ENCODE measurements at regions not wholly inside any gene's neighbourhood (a gene's known extent, or its start where the extent isn't known, plus 50 kb on each side); places are given as distances from the start of the nearest gene placed in this dataset.

DNA sequence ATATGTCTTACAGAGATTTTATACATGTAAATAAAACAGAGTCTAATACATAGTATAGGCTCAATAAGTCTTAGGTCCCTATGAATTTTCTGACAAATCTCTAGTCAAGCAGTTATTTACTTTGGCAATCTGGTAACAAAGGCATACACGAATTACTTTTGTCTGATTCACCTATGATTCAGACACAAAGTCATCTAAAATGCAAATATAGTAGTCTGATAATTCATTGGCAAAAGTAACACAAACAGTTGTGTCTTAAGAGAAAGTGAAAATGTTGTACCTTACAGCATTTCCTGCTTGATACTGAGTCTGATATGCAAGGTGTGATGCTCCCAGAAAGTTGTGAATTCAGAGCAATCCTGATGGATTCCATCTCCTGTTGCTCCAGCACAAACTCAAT, 209.4 kb upstream of the PRSS1 start:
- Histone ChIP-seq H4K20me1 (ENCODE audit: control insufficient read depth, extremely low read depth, insufficient read depth, low read length) (no peaks in the 10 kb centered on the region), H3K4me3 (replicated peaks in 1 of 4; ENCODE audit: control extremely low read depth in 1 of 4, insufficient read depth in 1 of 4, low read depth in 3 of 4, low read length in 4 of 4) (no peak overlapping the region), H3K4me1 (ENCODE audit: control insufficient read depth, extremely low read depth, insufficient read depth, low read length) (peaks cover 20% of the 10 kb centered on the region), H3K79me2 (ENCODE audit: control insufficient read depth, insufficient read depth, low read length) (no peaks in the 10 kb centered on the region), H2AFZ (ENCODE audit: low read length) (no peak overlapping the region), H3K9me3 (ENCODE audit: control insufficient read depth, insufficient read depth, low read depth, low read length) (no peaks in the 10 kb centered on the region), H3K27ac (ENCODE audit: insufficient read depth, low read length) (no peak overlapping the region), H3K36me3 (ENCODE audit: control insufficient read depth, insufficient read depth, low read length) (no peaks in the 10 kb centered on the region), H3K4me2 (ENCODE audit: extremely low read depth, insufficient read depth, low read length) (peak overlapping the region; percentile 37), H3K27me3 (ENCODE audit: control insufficient read depth, insufficient read depth, low read length) (no peaks in the 10 kb centered on the region), H3K9ac (ENCODE audit: insufficient read depth, low read length) (no peak overlapping the region)
- peak; percentile 69 to 90 for DNase-seq (ENCODE audit: low read depth in 2 of 2)
- TF ChIP-seq EZH2 (IDR thresholded peaks at IDR 0.05; ENCODE audit: low read length, missing control alignments) = no peak
- TF ChIP-seq, protein P1, sequence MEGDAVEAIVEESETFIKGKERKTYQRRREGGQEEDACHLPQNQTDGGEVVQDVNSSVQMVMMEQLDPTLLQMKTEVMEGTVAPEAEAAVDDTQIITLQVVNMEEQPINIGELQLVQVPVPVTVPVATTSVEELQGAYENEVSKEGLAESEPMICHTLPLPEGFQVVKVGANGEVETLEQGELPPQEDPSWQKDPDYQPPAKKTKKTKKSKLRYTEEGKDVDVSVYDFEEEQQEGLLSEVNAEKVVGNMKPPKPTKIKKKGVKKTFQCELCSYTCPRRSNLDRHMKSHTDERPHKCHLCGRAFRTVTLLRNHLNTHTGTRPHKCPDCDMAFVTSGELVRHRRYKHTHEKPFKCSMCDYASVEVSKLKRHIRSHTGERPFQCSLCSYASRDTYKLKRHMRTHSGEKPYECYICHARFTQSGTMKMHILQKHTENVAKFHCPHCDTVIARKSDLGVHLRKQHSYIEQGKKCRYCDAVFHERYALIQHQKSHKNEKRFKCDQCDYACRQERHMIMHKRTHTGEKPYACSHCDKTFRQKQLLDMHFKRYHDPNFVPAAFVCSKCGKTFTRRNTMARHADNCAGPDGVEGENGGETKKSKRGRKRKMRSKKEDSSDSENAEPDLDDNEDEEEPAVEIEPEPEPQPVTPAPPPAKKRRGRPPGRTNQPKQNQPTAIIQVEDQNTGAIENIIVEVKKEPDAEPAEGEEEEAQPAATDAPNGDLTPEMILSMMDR (conservative IDR thresholded peaks at IDR 0.05 in 1 of 2, IDR thresholded peaks at IDR 0.05 in 1 of 2; ENCODE audit: low read depth in 1 of 2, low read length in 2 of 2) = no peak

DNA sequence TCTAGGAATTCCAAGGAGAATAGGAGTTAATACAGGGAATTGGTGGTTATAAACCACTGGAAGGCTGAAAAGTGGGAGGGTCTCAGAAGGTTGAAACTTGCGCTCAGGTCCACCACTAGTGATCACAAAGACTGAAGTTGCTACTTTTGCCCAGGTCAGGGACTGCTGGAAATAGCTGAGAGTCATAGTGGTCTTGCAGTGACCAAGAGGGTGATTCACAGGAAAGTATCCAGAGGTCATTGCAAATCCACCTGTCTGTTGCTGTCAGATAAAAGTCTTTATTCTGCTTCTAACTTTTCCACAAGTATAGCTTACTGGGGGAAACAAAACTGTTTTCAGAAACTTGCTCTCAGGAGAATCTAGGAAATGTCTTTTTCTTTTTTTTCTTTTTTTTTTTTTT, 211.5 kb upstream of the PRSS1 start:
- no peaks in the 10 kb centered on the region for H3K36me3 ChIP-seq (ENCODE audit: control insufficient read depth, insufficient read depth, low read length)
- H3K27me3 ChIP-seq (ENCODE audit: control insufficient read depth, insufficient read depth, low read length) = no peaks in the 10 kb centered on the region
- no peak overlapping the region for H2AFZ ChIP-seq (ENCODE audit: low read length)
- no peak for DNase-seq (ENCODE audit: low read depth in 2 of 2)
- no peak overlapping the region for H3K4me2 ChIP-seq (ENCODE audit: extremely low read depth, insufficient read depth, low read length)
- H4K20me1 ChIP-seq (ENCODE audit: control insufficient read depth, extremely low read depth, insufficient read depth, low read length) = no peaks in the 10 kb centered on the region
- H3K4me1 ChIP-seq (ENCODE audit: control insufficient read depth, extremely low read depth, insufficient read depth, low read length) = peaks cover 16% of the 10 kb centered on the region
- H3K27ac ChIP-seq (ENCODE audit: insufficient read depth, low read length) = no peak overlapping the region
- H3K9ac ChIP-seq (ENCODE audit: insufficient read depth, low read length) = no peak overlapping the region
- no peaks in the 10 kb centered on the region for H3K79me2 ChIP-seq (ENCODE audit: control insufficient read depth, insufficient read depth, low read length)
- no peaks in the 10 kb centered on the region for H3K9me3 ChIP-seq (ENCODE audit: control insufficient read depth, insufficient read depth, low read depth, low read length)
- H3K4me3 ChIP-seq (replicated peaks in 1 of 4; ENCODE audit: control extremely low read depth in 1 of 4, insufficient read depth in 1 of 4, low read depth in 3 of 4, low read length in 4 of 4) = no peak overlapping the region
- TF ChIP-seq, protein P1 (conservative IDR thresholded peaks at IDR 0.05 in 1 of 2, IDR thresholded peaks at IDR 0.05 in 1 of 2; ENCODE audit: low read depth in 1 of 2, low read length in 2 of 2) = no peak
- TF ChIP-seq EZH2 (IDR thresholded peaks at IDR 0.05; ENCODE audit: low read length, missing control alignments) = no peak

DNA sequence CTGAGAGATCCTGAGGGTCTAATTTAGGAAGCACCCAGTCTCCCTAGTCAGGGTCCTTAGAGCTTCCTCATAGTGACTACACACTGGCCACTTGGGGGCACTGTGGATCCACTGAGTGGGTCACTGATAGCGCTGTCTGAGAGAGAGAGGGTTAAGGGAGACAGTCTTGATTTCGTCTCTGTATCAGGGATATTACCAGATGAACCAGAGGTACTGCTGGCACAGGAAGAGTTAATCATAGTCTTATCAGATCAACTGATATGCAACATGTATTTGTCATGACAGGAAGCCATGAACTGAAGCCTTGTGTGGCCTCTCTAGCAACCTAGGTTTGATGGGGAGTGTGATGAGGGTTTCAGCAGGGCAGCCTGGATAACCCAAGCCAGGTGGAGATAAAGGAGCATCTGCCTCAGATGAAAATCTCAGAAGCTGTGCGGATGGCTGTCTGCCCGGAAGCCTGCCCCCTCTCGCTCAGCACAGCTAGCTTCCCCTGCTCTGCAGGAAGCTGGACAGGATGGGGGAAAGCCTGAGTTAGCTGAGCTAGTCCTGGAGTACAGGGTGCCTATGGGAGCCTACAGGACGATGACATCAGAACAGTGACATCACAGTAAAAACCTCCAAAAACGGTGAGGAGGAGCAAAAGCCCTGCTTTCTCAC, 214.0 kb upstream of the PRSS1 start:
- Histone ChIP-seq H3K27ac (ENCODE audit: insufficient read depth, low read length) (peak overlapping the region; percentile 49), H3K4me1 (ENCODE audit: control insufficient read depth, extremely low read depth, insufficient read depth, low read length) (peaks cover 16% of the 10 kb centered on the region), H3K4me3 (replicated peaks in 1 of 4; ENCODE audit: control extremely low read depth in 1 of 4, insufficient read depth in 1 of 4, low read depth in 3 of 4, low read length in 4 of 4) (no peak overlapping the region), H2AFZ (ENCODE audit: low read length) (peak overlapping the region; percentile 71), H3K79me2 (ENCODE audit: control insufficient read depth, insufficient read depth, low read length) (no peaks in the 10 kb centered on the region), H3K36me3 (ENCODE audit: control insufficient read depth, insufficient read depth, low read length) (no peaks in the 10 kb centered on the region), H4K20me1 (ENCODE audit: control insufficient read depth, extremely low read depth, insufficient read depth, low read length) (no peaks in the 10 kb centered on the region), H3K4me2 (ENCODE audit: extremely low read depth, insufficient read depth, low read length) (peak overlapping the region; percentile 77), H3K9ac (ENCODE audit: insufficient read depth, low read length) (no peak overlapping the region), H3K27me3 (ENCODE audit: control insufficient read depth, insufficient read depth, low read length) (no peaks in the 10 kb centered on the region), H3K9me3 (ENCODE audit: control insufficient read depth, insufficient read depth, low read depth, low read length) (no peaks in the 10 kb centered on the region)
- DNase-seq (ENCODE audit: low read depth in 2 of 2) = peak; percentile 81 to 87
- TF ChIP-seq, protein P1 (conservative IDR thresholded peaks at IDR 0.05 in 1 of 2, IDR thresholded peaks at IDR 0.05 in 1 of 2; ENCODE audit: low read depth in 1 of 2, low read length in 2 of 2) = peak; percentile 93 to 98
- TF ChIP-seq EZH2 (IDR thresholded peaks at IDR 0.05; ENCODE audit: low read length, missing control alignments) = no peak
